CD4-positive, alpha-beta T cell treated with Interleukin-17A for 4 hours (primary cell): ENCODE measurements at regions not wholly inside any gene's neighbourhood (a gene's known extent, or its start where the extent isn't known, plus 50 kb on each side); places are given as distances from the start of the nearest gene placed in this dataset.

Experiments
- DNase-seq: peaks from one replicate; pipeline ENCODE4 v3.0.0-alpha.2; 2020; ENCODE audit warnings: mixed read lengths

GRCh38 chr4:136748773-136749172 lies 783.5 kb downstream of the PCDH18 start:
- no peak for DNase-seq

GRCh38 chr4:136748165-136748564 lies 784.1 kb downstream of the PCDH18 start:
- no peak for DNase-seq

GRCh38 chr4:136743238-136743637 lies 789.1 kb downstream of the PCDH18 start:
- no peak for DNase-seq

GRCh38 chr4:136742333-136742732 lies 790.0 kb downstream of the PCDH18 start:
- DNase-seq: no peak

GRCh38 chr4:136741468-136741867 lies 790.8 kb downstream of the PCDH18 start:
- no peak for DNase-seq

- no peak for DNase-seq
Measured at GRCh38 chr4:136740326-136740725, 792.0 kb downstream of the PCDH18 start.

- DNase-seq: no peak
Measured at GRCh38 chr4:136737066-136737465, 795.2 kb downstream of the PCDH18 start.

- no peak for DNase-seq
Measured at GRCh38 chr4:136731025-136731424, 801.3 kb downstream of the PCDH18 start.

GRCh38 chr4:136725286-136726081 lies 806.8 kb downstream of the PCDH18 start:
- DNase-seq: no peak

GRCh38 chr4:136713140-136713539 lies 819.2 kb downstream of the PCDH18 start:
- no peak for DNase-seq

- DNase-seq: no peak
Measured at GRCh38 chr4:136709897-136710296, 822.4 kb downstream of the PCDH18 start.

- no peak for DNase-seq
Measured at GRCh38 chr4:136706942-136707341, 825.4 kb downstream of the PCDH18 start.

- no peak for DNase-seq
Measured at GRCh38 chr4:136699905-136700304, 832.4 kb downstream of the PCDH18 start.

GRCh38 chr4:136691607-136692006 lies 840.7 kb downstream of the PCDH18 start:
- DNase-seq: no peak

- no peak for DNase-seq
Measured at GRCh38 chr4:136690360-136690759, 841.9 kb downstream of the PCDH18 start.

- no peak for DNase-seq
Measured at GRCh38 chr4:136687596-136687995, 844.7 kb downstream of the PCDH18 start.

GRCh38 chr4:136687118-136687517 lies 845.2 kb downstream of the PCDH18 start:
- DNase-seq: no peak

- no peak for DNase-seq
Measured at GRCh38 chr4:136680761-136681160, 851.5 kb downstream of the PCDH18 start.

- no peak for DNase-seq
Measured at GRCh38 chr4:136680271-136680670, 852.0 kb downstream of the PCDH18 start.

GRCh38 chr4:136670265-136670664 lies 862.0 kb downstream of the PCDH18 start:
- no peak for DNase-seq

- no peak for DNase-seq
Measured at GRCh38 chr4:136664988-136665387, 867.3 kb downstream of the PCDH18 start.

- no peak for DNase-seq
Measured at GRCh38 chr4:136662539-136662938, 869.8 kb downstream of the PCDH18 start.

GRCh38 chr4:136653640-136654406 lies 878.5 kb downstream of the PCDH18 start:
- DNase-seq: no peak

- DNase-seq: no peak
Measured at GRCh38 chr4:136651932-136652331, 880.4 kb downstream of the PCDH18 start.
